Activated naive CD4-positive, alpha-beta T cell treated with anti-CD3 and anti-CD28 coated beads, Interleukin-2, amount 50 U/mL, for 72 hours (primary cell): ENCODE measurements at regions not wholly inside any gene's neighbourhood (a gene's known extent, or its start where the extent isn't known, plus 50 kb on each side); places are given as distances from the start of the nearest gene placed in this dataset.

Experiments used
- ATAC-seq, 2 donors: fragments of 150-1000 bp; cut with Tn5 transposase; 2 replicates each; pipeline ENCODE4 v1.10.0; 2021; ENCODE audit warnings: mild to moderate bottlenecking in 2 of 2, moderate library complexity in 2 of 2
- DNase-seq, 2 donors: peaks; one replicate each; pipeline ENCODE4 v3.0.0; 2021 to 2022; ENCODE audit warnings: low spot score in 2 of 2
- H3K27ac Mint-ChIP-seq, 2 donors: one replicate each; pipeline ENCODE4 v1.8.0; 2022; ENCODE audit warnings: mild to moderate bottlenecking in 2 of 2, mixed read lengths in 2 of 2
- H3K36me3 Mint-ChIP-seq, 2 donors: one replicate each; pipeline ENCODE4 v1.8.0; 2022; ENCODE audit warnings: mixed read lengths in 2 of 2
- H3K9me3 Mint-ChIP-seq, 2 donors: one replicate each; pipeline ENCODE4 v1.8.0; 2022; ENCODE audit warnings: mixed read lengths in 2 of 2

GRCh38 chr16:59604354-59604753 lies 870.2 kb upstream of the GOT2 start:
- no peak overlapping the region for H3K27ac Mint-ChIP-seq
- no peaks in the 10 kb centered on the region for H3K36me3 Mint-ChIP-seq
- ATAC-seq (no peak), DNase-seq (no peak)
- peaks cover 0 to 5% of the 10 kb centered on the region in 2 donors for H3K9me3 Mint-ChIP-seq

GRCh38 chr16:59601452-59601851 lies 867.3 kb upstream of the GOT2 start:
- ATAC-seq (no peak), DNase-seq (no peak)
- Mint-ChIP-seq H3K9me3 (peaks cover 0 to 11% of the 10 kb centered on the region in 2 donors), H3K27ac (no peak overlapping the region), H3K36me3 (no peaks in the 10 kb centered on the region)

GRCh38 chr16:59597269-59597668 lies 863.2 kb upstream of the GOT2 start:
- no peak for DNase-seq
- Mint-ChIP-seq H3K9me3 (peaks cover 0 to 6% of the 10 kb centered on the region in 2 donors), H3K27ac (no peak overlapping the region), H3K36me3 (no peaks in the 10 kb centered on the region)
- ATAC-seq, result no peak

- Mint-ChIP-seq H3K9me3 (peaks cover 0 to 6% of the 10 kb centered on the region in 2 donors), H3K27ac (no peak overlapping the region), H3K36me3 (no peaks in the 10 kb centered on the region)
- ATAC-seq, result no peak
- no peak for DNase-seq
Measured at GRCh38 chr16:59596693-59597092, 862.6 kb upstream of the GOT2 start.

- Mint-ChIP-seq H3K27ac (no peak overlapping the region), H3K36me3 (no peaks in the 10 kb centered on the region), H3K9me3 (peaks cover 0 to 6% of the 10 kb centered on the region in 2 donors)
- ATAC-seq, result peak in 1 of 2 donors; percentile 97
- no peak for DNase-seq
Measured at GRCh38 chr16:59593194-59593661, 859.1 kb upstream of the GOT2 start.

GRCh38 chr16:59591480-59591879 lies 857.4 kb upstream of the GOT2 start:
- ATAC-seq (no peak), DNase-seq (no peak)
- peaks cover 0 to 5% of the 10 kb centered on the region in 2 donors for H3K9me3 Mint-ChIP-seq
- H3K36me3 Mint-ChIP-seq, result no peaks in the 10 kb centered on the region
- no peak overlapping the region for H3K27ac Mint-ChIP-seq

GRCh38 chr16:59590845-59591244 lies 856.7 kb upstream of the GOT2 start:
- DNase-seq, result no peak
- Mint-ChIP-seq H3K36me3 (no peaks in the 10 kb centered on the region), H3K27ac (no peak overlapping the region), H3K9me3 (peaks cover 0 to 5% of the 10 kb centered on the region in 2 donors)
- no peak for ATAC-seq

GRCh38 chr16:59586331-59586730 lies 852.2 kb upstream of the GOT2 start:
- ATAC-seq (no peak), DNase-seq (no peak)
- no peak overlapping the region for H3K27ac Mint-ChIP-seq
- peaks cover 4 to 5% of the 10 kb centered on the region in 2 donors for H3K9me3 Mint-ChIP-seq
- no peaks in the 10 kb centered on the region for H3K36me3 Mint-ChIP-seq

- no peak for ATAC-seq
- Mint-ChIP-seq H3K9me3 (peaks cover 0 to 4% of the 10 kb centered on the region in 2 donors), H3K27ac (no peak overlapping the region), H3K36me3 (no peaks in the 10 kb centered on the region)
- no peak for DNase-seq
Measured at GRCh38 chr16:59574296-59574695, 840.2 kb upstream of the GOT2 start.

GRCh38 chr16:59573528-59574271 lies 839.6 kb upstream of the GOT2 start:
- no peak for DNase-seq
- Mint-ChIP-seq H3K27ac (no peak overlapping the region), H3K9me3 (peaks cover 0 to 4% of the 10 kb centered on the region in 2 donors), H3K36me3 (no peaks in the 10 kb centered on the region)
- ATAC-seq, result no peak

GRCh38 chr16:59567496-59567895 lies 833.4 kb upstream of the GOT2 start:
- H3K36me3 Mint-ChIP-seq, result no peaks in the 10 kb centered on the region
- DNase-seq (no peak), ATAC-seq (no peak)
- no peaks in the 10 kb centered on the region for H3K9me3 Mint-ChIP-seq
- no peak overlapping the region for H3K27ac Mint-ChIP-seq

- DNase-seq (no peak), ATAC-seq (no peak)
- no peak overlapping the region for H3K27ac Mint-ChIP-seq
- no peaks in the 10 kb centered on the region for H3K9me3 Mint-ChIP-seq
- H3K36me3 Mint-ChIP-seq, result no peaks in the 10 kb centered on the region
Measured at GRCh38 chr16:59566446-59566845, 832.3 kb upstream of the GOT2 start.

- Mint-ChIP-seq H3K27ac (no peak overlapping the region), H3K9me3 (peaks cover 0 to 3% of the 10 kb centered on the region in 2 donors), H3K36me3 (no peaks in the 10 kb centered on the region)
- no peak for DNase-seq
- no peak for ATAC-seq
Measured at GRCh38 chr16:59558679-59559078, 824.6 kb upstream of the GOT2 start.

- no peak for DNase-seq
- Mint-ChIP-seq H3K27ac (no peak overlapping the region), H3K9me3 (peaks cover 0 to 10% of the 10 kb centered on the region in 2 donors), H3K36me3 (no peaks in the 10 kb centered on the region)
- no peak for ATAC-seq
Measured at GRCh38 chr16:59552164-59552563, 818.0 kb upstream of the GOT2 start.

GRCh38 chr16:59545721-59546120 lies 811.6 kb upstream of the GOT2 start:
- no peaks in the 10 kb centered on the region for H3K36me3 Mint-ChIP-seq
- ATAC-seq (no peak), DNase-seq (no peak)
- peaks cover 0 to 8% of the 10 kb centered on the region in 2 donors for H3K9me3 Mint-ChIP-seq
- H3K27ac Mint-ChIP-seq, result no peak overlapping the region

GRCh38 chr16:59543641-59544040 lies 809.5 kb upstream of the GOT2 start:
- no peak for ATAC-seq
- Mint-ChIP-seq H3K9me3 (peaks cover 0 to 8% of the 10 kb centered on the region in 2 donors), H3K36me3 (no peaks in the 10 kb centered on the region), H3K27ac (no peak overlapping the region)
- no peak for DNase-seq

- Mint-ChIP-seq H3K36me3 (no peaks in the 10 kb centered on the region), H3K9me3 (peaks cover 0 to 10% of the 10 kb centered on the region in 2 donors), H3K27ac (no peak overlapping the region)
- ATAC-seq (no peak), DNase-seq (no peak)
Measured at GRCh38 chr16:59540621-59541020, 806.5 kb upstream of the GOT2 start.

GRCh38 chr16:59535298-59535697 lies 801.2 kb upstream of the GOT2 start:
- ATAC-seq, result no peak
- no peak for DNase-seq
- no peaks in the 10 kb centered on the region for H3K36me3 Mint-ChIP-seq
- H3K9me3 Mint-ChIP-seq, result peaks cover 0 to 10% of the 10 kb centered on the region in 2 donors
- H3K27ac Mint-ChIP-seq, result no peak overlapping the region
